H1 (cell line): ENCODE measurements at regions not wholly inside any gene's neighbourhood (a gene's known extent, or its start where the extent isn't known, plus 50 kb on each side); places are given as distances from the start of the nearest gene placed in this dataset.

Source experiments
- CTCF ChIA-PET: fragments of 300-600 bp; sonication (Branson Sonifier 250); formaldehyde crosslinking; loops from one replicate; lab custom pipeline; 2021; ENCODE audit not compliant: partially characterized antibody; lab: Charles Lee
- POLR2A ChIA-PET: fragments of 300-600 bp; sonication (Branson Sonifier 250); formaldehyde crosslinking; loops from one replicate; lab custom pipeline; 2021; ENCODE audit warnings: inconsistent platforms; ENCODE audit not compliant: partially characterized antibody; lab: Charles Lee
- DNase-seq, 2 experiments: peaks; one replicate each; pipeline versions ENCODE4 v3.0.0 to v3.0.0-alpha.2; 2010 to 2022; ENCODE audit warnings: low spot score in 2 of 2, low read depth in 1 of 2, mixed read lengths in 1 of 2
- FAIRE-seq: peaks from 2 replicates; lab custom pipeline; 2011; peaks lifted over from hg19 to GRCh38; lab: Jason Lieb, UNC
- H2AFZ ChIP-seq: 2 replicates; pipeline ENCODE4 v1.8.1; 2012; ENCODE audit warnings: low read length, inconsistent platforms
- H2AK5ac ChIP-seq: 2 replicates; pipeline ENCODE4 v1.6.1; 2013; ENCODE audit warnings: low read depth, low read length
- H2BK120ac ChIP-seq: replicated peaks from 2 replicates; pipeline ENCODE3; 2013; ENCODE audit warnings: low read depth, low read length, inconsistent platforms
- H2BK12ac ChIP-seq: 2 replicates; pipeline ENCODE4 v1.6.1; 2013; ENCODE audit warnings: low read depth, low read length
- H2BK15ac ChIP-seq: 2 replicates; pipeline ENCODE4 v1.6.1; 2013; ENCODE audit warnings: low read length
- H2BK20ac ChIP-seq: 2 replicates; pipeline ENCODE4 v1.6.1; 2013; ENCODE audit warnings: low read length
- H2BK5ac ChIP-seq: 2 replicates; pipeline ENCODE4 v1.6.1; 2013; ENCODE audit warnings: low read depth, low read length
- H3K14ac ChIP-seq: 2 replicates; pipeline ENCODE4 v1.6.1; 2013; ENCODE audit warnings: inconsistent platforms; ENCODE audit not compliant: insufficient read length
- H3K18ac ChIP-seq: 2 replicates; pipeline ENCODE4 v1.6.1; 2013; ENCODE audit warnings: low read length; ENCODE audit errors: extremely low read depth
- H3K23ac ChIP-seq: 2 replicates; pipeline ENCODE4 v1.6.1; 2013; ENCODE audit warnings: inconsistent platforms; ENCODE audit not compliant: insufficient read length
- H3K23me2 ChIP-seq: 2 replicates; pipeline ENCODE4 v1.6.1; 2013; ENCODE audit warnings: low read depth, low read length
- H3K27ac ChIP-seq: 2 replicates; pipeline ENCODE4 v1.6.1; 2011; ENCODE audit warnings: low read depth, low read length, inconsistent platforms
- H3K27me3 ChIP-seq, 4 experiments: replicated peaks in 1 of 4; 1 replicate in 1 of 4; 2 replicates in 3 of 4; pipeline versions ENCODE4 v1.6.1 to v1.8.1; 2011 to 2013; ENCODE audit warnings: low read length in 3 of 4, mild to moderate bottlenecking in 3 of 4, inconsistent platforms in 2 of 4, mixed read lengths in 2 of 4, moderate library complexity in 1 of 4; ENCODE audit not compliant: control insufficient read depth in 3 of 4, insufficient read depth in 3 of 4; ENCODE audit errors: extremely low read depth in 1 of 4
- H3K36me3 ChIP-seq, 4 experiments: 2 replicates each; pipeline versions ENCODE4 v1.6.1 to v1.8.1; 2011 to 2013; ENCODE audit warnings: mild to moderate bottlenecking in 4 of 4, low read length in 3 of 4, moderate library complexity in 2 of 4, control low read depth in 1 of 4, inconsistent platforms in 1 of 4; ENCODE audit not compliant: insufficient read depth in 4 of 4, control insufficient read depth in 2 of 4
- H3K4ac ChIP-seq: replicated peaks from 2 replicates; pipeline ENCODE3; 2013; ENCODE audit warnings: low read length, low read depth, mixed read lengths, inconsistent platforms; ENCODE audit not compliant: insufficient read length
- H3K4me1 ChIP-seq, 4 experiments: replicated peaks in 1 of 4; 1 replicate in 1 of 4; 2 replicates in 3 of 4; pipeline versions ENCODE4 v1.6.1 to v1.8.1; 2011 to 2013; ENCODE audit warnings: low read length in 3 of 4, inconsistent platforms in 2 of 4, mixed read lengths in 1 of 4; ENCODE audit not compliant: insufficient read depth in 4 of 4, control insufficient read depth in 3 of 4
- H3K4me2 ChIP-seq, 2 experiments: 2 replicates each; pipeline versions ENCODE4 v1.6.1 to v1.8.1; 2011 to 2013; ENCODE audit warnings: low read depth in 2 of 2, low read length in 2 of 2, control low read depth in 1 of 2, inconsistent platforms in 1 of 2, mild to moderate bottlenecking in 1 of 2; ENCODE audit not compliant: insufficient read depth in 1 of 2
- H3K4me3 ChIP-seq, 4 experiments: fragments of 200-600, 300-600 bp in 1 of 4; sonication (generic), shearing (Covaris generic), sonication (Bioruptor Twin) in 1 of 4; 2 replicates each; pipeline versions ENCODE4 v1.5.1 to v1.8.1; 2011 to 2016; ENCODE audit warnings: low read length in 4 of 4, low read depth in 3 of 4, control low read depth in 2 of 4, inconsistent platforms in 2 of 4, mild to moderate bottlenecking in 2 of 4, mixed read lengths in 1 of 4, moderate library complexity in 1 of 4; ENCODE audit not compliant: insufficient read depth in 2 of 4; ENCODE audit errors: extremely low read depth in 1 of 4
- H3K56ac ChIP-seq: replicated peaks from 2 replicates; pipeline ENCODE3; 2013; ENCODE audit warnings: low read depth, mild to moderate bottlenecking, mixed read lengths, low read length, inconsistent platforms; ENCODE audit not compliant: insufficient read length
- H3K79me1 ChIP-seq: 2 replicates; pipeline ENCODE4 v1.6.1; 2013; ENCODE audit warnings: low read depth, low read length, control low read depth
- H3K79me2 ChIP-seq, 2 experiments: 2 replicates each; pipeline versions ENCODE4 v1.6.1 to v1.8.1; 2012 to 2013; ENCODE audit warnings: low read length in 2 of 2, mild to moderate bottlenecking in 2 of 2, inconsistent platforms in 1 of 2; ENCODE audit not compliant: insufficient read depth in 2 of 2, control insufficient read depth in 1 of 2
- H3K9ac ChIP-seq, 4 experiments: replicated peaks in 1 of 4; 1 replicate in 1 of 4; 2 replicates in 3 of 4; pipeline versions ENCODE4 v1.6.1 to v1.8.1; 2011 to 2013; ENCODE audit warnings: low read depth in 3 of 4, low read length in 3 of 4, control low read depth in 2 of 4, mild to moderate bottlenecking in 2 of 4, moderate library complexity in 2 of 4, inconsistent platforms in 1 of 4; ENCODE audit errors: extremely low read depth in 1 of 4
- H3K9me3 ChIP-seq, 2 experiments: 2 replicates each; pipeline versions ENCODE4 v1.6.1 to v1.8.1; 2012 to 2013; ENCODE audit warnings: mild to moderate bottlenecking in 2 of 2, moderate library complexity in 2 of 2, control low read depth in 1 of 2, inconsistent platforms in 1 of 2, low read depth in 1 of 2, low read length in 1 of 2, mixed read lengths in 1 of 2; ENCODE audit not compliant: insufficient read depth in 2 of 2
- H4K20me1 ChIP-seq, 2 experiments: replicated peaks in 1 of 2; 2 replicates each; pipeline versions ENCODE3 to v1.8.1; 2011 to 2013; ENCODE audit warnings: inconsistent platforms in 2 of 2, low read length in 2 of 2, mild to moderate bottlenecking in 1 of 2; ENCODE audit not compliant: insufficient read depth in 2 of 2, control insufficient read depth in 1 of 2
- H4K5ac ChIP-seq: 2 replicates; pipeline ENCODE4 v1.6.1; 2013; ENCODE audit warnings: low read length, low read depth, mixed read lengths, inconsistent platforms; ENCODE audit not compliant: insufficient read length
- H4K8ac ChIP-seq: 2 replicates; pipeline ENCODE4 v1.8.0; 2013; ENCODE audit warnings: mild to moderate bottlenecking, moderate library complexity, low read length, inconsistent platforms; ENCODE audit not compliant: insufficient read depth; ENCODE audit errors: extremely low read depth
- H4K91ac ChIP-seq: replicated peaks from 2 replicates; pipeline ENCODE3; 2013; ENCODE audit warnings: low read length, mixed read lengths, inconsistent platforms; ENCODE audit not compliant: insufficient read length
- HDAC2 ChIP-seq, 2 experiments: fragments of 300-600 bp in 1 of 2; sonication (generic) in 1 of 2; IDR thresholded peaks; 2 replicates each; pipeline ENCODE4 v1.6.1; 2011 to 2012; ENCODE audit warnings: low read depth in 2 of 2, low read length in 2 of 2, mild to moderate bottlenecking in 2 of 2, moderate library complexity in 2 of 2, borderline replicate concordance in 1 of 2, inconsistent platforms in 1 of 2
- RAD21 ChIP-seq, 2 experiments: IDR thresholded peaks in 1 of 2; conservative IDR thresholded peaks in 1 of 2; 2 replicates each; pipeline ENCODE4 v1.6.1; 2011; ENCODE audit warnings: low read depth in 2 of 2, low read length in 2 of 2, improper control_type of control experiment in 1 of 2, inconsistent platforms in 1 of 2, mild to moderate bottlenecking in 1 of 2, moderate library complexity in 1 of 2
- RBBP5 ChIP-seq: IDR thresholded peaks from 2 replicates; pipeline ENCODE4 v1.7.1; 2012; ENCODE audit warnings: low read depth, mild to moderate bottlenecking, inconsistent platforms, low read length, moderate library complexity, borderline replicate concordance
- RNF2 ChIP-seq: fragments of 200-900, 300-1000 bp; sonication (generic); IDR thresholded peaks from 2 replicates; pipeline ENCODE4 v1.7.1; 2016; ENCODE audit warnings: borderline replicate concordance, low read depth, mild to moderate bottlenecking, antibody characterized with exemption, low read length; ENCODE audit not compliant: poor library complexity, severe bottlenecking; ENCODE audit errors: missing control alignments
- SRF ChIP-seq: IDR thresholded peaks from 2 replicates; pipeline ENCODE4 v1.6.1; 2011; ENCODE audit warnings: mild to moderate bottlenecking, low read depth, low read length, moderate library complexity
- WGBS, 2 experiments: shearing (Covaris generic) in 1 of 2; methylation state at CpG; one replicate each; pipeline versions ENCODE4 v1.1.6 to v1.1.7; 2013 to 2015; ENCODE audit warnings: low lambda C conversion rate in 2 of 2, mixed read lengths in 2 of 2, inconsistent platforms in 1 of 2, low coverage in 1 of 2, missing lambda C conversion rate in 1 of 2; ENCODE audit not compliant: insufficient replicate concordance in 2 of 2, insufficient coverage in 1 of 2, insufficient read length in 1 of 2; ENCODE audit errors: extremely low coverage in 1 of 2, missing lambda C conversion rate in 1 of 2; 5-methylcytosine and 5-hydroxymethylcytosine counted together

DNA sequence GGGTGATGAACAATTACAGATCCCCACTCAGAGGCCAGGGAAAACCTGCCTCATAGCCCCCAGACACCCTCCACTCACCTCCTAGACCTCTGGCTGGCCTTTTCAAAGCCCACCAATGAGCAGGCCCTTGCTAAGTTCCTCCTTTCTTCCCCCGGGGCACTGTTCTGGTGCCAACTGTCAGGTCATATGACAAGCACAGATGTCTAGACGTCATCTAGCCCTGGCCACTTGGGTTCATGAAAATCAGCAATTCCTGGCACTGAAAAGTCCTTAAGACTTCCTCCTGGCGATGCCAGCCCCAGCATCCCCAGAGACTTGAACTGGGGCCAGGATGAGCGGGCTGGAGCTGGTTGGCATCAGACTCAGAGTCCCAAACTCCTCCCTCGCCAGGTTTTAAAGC, 115.6 kb upstream of the NALF2 start:
- Histone ChIP-seq H3K4ac (no peak overlapping the region), H3K23me2 (no peaks in the 10 kb centered on the region), H3K79me2 (no peaks in the 10 kb centered on the region), H3K79me1 (no peaks in the 10 kb centered on the region), H3K27ac (no peak overlapping the region), H2BK15ac (no peak overlapping the region), H3K9me3 (no peaks in the 10 kb centered on the region), H3K18ac (no peak overlapping the region; the same call in 1 of the 2 replicates), H4K5ac (no peak overlapping the region), H2BK12ac (no peak overlapping the region), H2BK20ac (no peak overlapping the region), H3K56ac (no peak overlapping the region), H4K20me1 (no peaks in the 10 kb centered on the region), H2BK5ac (no peak overlapping the region), H3K9ac (no peak overlapping the region), H2AFZ (no peak overlapping the region), H3K36me3 (no peaks in the 10 kb centered on the region), H3K4me2 (no peak overlapping the region), H3K4me3 (no peak overlapping the region), H3K4me1 (peaks cover 0 to 6% (median 2%) of the 10 kb centered on the region in 4 experiments; a peak in 2 of 7 replicates), H3K23ac (no peak overlapping the region), H3K14ac (no peak overlapping the region), H4K8ac (no peak overlapping the region), H2BK120ac (no peak overlapping the region), H2AK5ac (no peak overlapping the region), H3K27me3 (peaks cover 0 to 2% (median 1%) of the 10 kb centered on the region in 4 experiments; a peak in 1 of 7 replicates), H4K91ac (no peak overlapping the region)
- DNase-seq, result no peak
- no peak for FAIRE-seq
- ChIA-PET CTCF (interaction anchor here (1.0 to 4.3 kb wide), 10 partner anchors 83 to 568 kb away, joined by 3 to 26 read pairs (median 4); no protein-coding TSS in a partner anchor), POLR2A (interaction anchor here (1.0 kb wide), 1 partner anchor 8 kb away, joined by 3 read pairs; no protein-coding TSS in a partner anchor)
- no peak for TF ChIP-seq RBBP5
- TF ChIP-seq HDAC2 (IDR thresholded peaks at IDR 0.05; ENCODE audit: borderline replicate concordance in 1 of 2, low read depth in 2 of 2, low read length in 2 of 2), result no peak
- TF ChIP-seq RNF2, result no peak
- TF ChIP-seq RAD21 (IDR thresholded peaks at IDR 0.05 in 1 of 2, conservative IDR thresholded peaks at IDR 0.05 in 1 of 2; ENCODE audit: low read depth in 2 of 2, low read length in 2 of 2), result no peak
- no peak for TF ChIP-seq SRF
- 74% methylated on average over 5 of the region's 5 CpGs; no CpG with 5 or more reads in 1 of the 2 experiments for WGBS, 2 experiments
